ENCODE measurements at regions not wholly inside any gene's neighbourhood (a gene's known extent, or its start where the extent isn't known, plus 50 kb on each side); places are given as distances from the start of the nearest gene placed in this dataset.

- no peak for ATAC-seq (ENCODE audit: low read depth in 2 of 2)
- Mint-ChIP-seq H3K27ac (no peak overlapping the region), H3K4me3 (no peak overlapping the region), H3K4me1 (no peaks in the 10 kb centered on the region), H3K36me3 (no peaks in the 10 kb centered on the region), H3K27me3 (peaks cover 10% of the 10 kb centered on the region), H3K9me3 (peaks cover 0 to 3% (median 0%) of the 10 kb centered on the region in 7 donors)
- Histone ChIP-seq H3K4me1 (ENCODE audit: control insufficient read depth, insufficient read depth, low read length, poor library complexity, severe bottlenecking) (no peaks in the 10 kb centered on the region), H3K36me3 (ENCODE audit: control insufficient read depth, insufficient read depth, low read length) (no peaks in the 10 kb centered on the region), H3K4me3 (ENCODE audit: low read depth, low read length) (no peak overlapping the region), H3K9me3 (ENCODE audit: control insufficient read depth in 2 of 2, low read length in 2 of 2) (no peaks in the 10 kb centered on the region), H3K27ac (ENCODE audit: insufficient read depth, low read length, poor library complexity, severe bottlenecking) (no peak overlapping the region), H3K27me3 (ENCODE audit: control insufficient read depth, insufficient read depth, low read length) (peaks cover 8% of the 10 kb centered on the region)
- DNase-seq, result no peak
Measured at GRCh38 chr15:39468331-39468730, 112.5 kb upstream of the THBS1 start.

GRCh38 chr15:39468828-39469227, 112.1 kb upstream of the THBS1 start:
- Mint-ChIP-seq H3K9me3 (peaks cover 0 to 2% (median 0%) of the 10 kb centered on the region in 7 donors), H3K36me3 (no peaks in the 10 kb centered on the region), H3K27ac (no peak overlapping the region), H3K27me3 (peaks cover 13% of the 10 kb centered on the region), H3K4me3 (no peak overlapping the region), H3K4me1 (no peaks in the 10 kb centered on the region)
- H3K36me3 ChIP-seq (ENCODE audit: control insufficient read depth, insufficient read depth, low read length), result no peaks in the 10 kb centered on the region
- no peak overlapping the region for H3K27ac ChIP-seq (ENCODE audit: insufficient read depth, low read length, poor library complexity, severe bottlenecking)
- peaks cover 8% of the 10 kb centered on the region for H3K27me3 ChIP-seq (ENCODE audit: control insufficient read depth, insufficient read depth, low read length)
- no peaks in the 10 kb centered on the region for H3K9me3 ChIP-seq (ENCODE audit: control insufficient read depth in 2 of 2, low read length in 2 of 2)
- no peak overlapping the region for H3K4me3 ChIP-seq (ENCODE audit: low read depth, low read length)
- no peak for ATAC-seq (ENCODE audit: low read depth in 2 of 2)
- no peaks in the 10 kb centered on the region for H3K4me1 ChIP-seq (ENCODE audit: control insufficient read depth, insufficient read depth, low read length, poor library complexity, severe bottlenecking)
- no peak for DNase-seq

GRCh38 chr15:39471785-39472574, 108.9 kb upstream of the THBS1 start:
- no peak for ATAC-seq (ENCODE audit: low read depth in 2 of 2)
- H3K36me3 Mint-ChIP-seq, result no peaks in the 10 kb centered on the region
- H3K4me3 Mint-ChIP-seq, result no peak overlapping the region
- H3K4me1 Mint-ChIP-seq, result no peaks in the 10 kb centered on the region
- Histone ChIP-seq H3K27me3 (ENCODE audit: control insufficient read depth, insufficient read depth, low read length) (peaks cover 11% of the 10 kb centered on the region), H3K4me1 (ENCODE audit: control insufficient read depth, insufficient read depth, low read length, poor library complexity, severe bottlenecking) (no peaks in the 10 kb centered on the region), H3K27ac (ENCODE audit: insufficient read depth, low read length, poor library complexity, severe bottlenecking) (no peak overlapping the region), H3K4me3 (ENCODE audit: low read depth, low read length) (no peak overlapping the region), H3K9me3 (ENCODE audit: control insufficient read depth in 2 of 2, low read length in 2 of 2) (no peaks in the 10 kb centered on the region), H3K36me3 (ENCODE audit: control insufficient read depth, insufficient read depth, low read length) (no peaks in the 10 kb centered on the region)
- DNase-seq, result no peak
- no peak overlapping the region for H3K27ac Mint-ChIP-seq
- no peaks in the 10 kb centered on the region for H3K9me3 Mint-ChIP-seq
- H3K27me3 Mint-ChIP-seq, result peaks cover 16% of the 10 kb centered on the region

GRCh38 chr15:39472621-39473297, 108.1 kb upstream of the THBS1 start:
- Mint-ChIP-seq H3K36me3 (no peaks in the 10 kb centered on the region), H3K9me3 (no peaks in the 10 kb centered on the region), H3K4me3 (no peak overlapping the region), H3K4me1 (no peaks in the 10 kb centered on the region), H3K27ac (peak overlapping the region in 1 of 3 donors; percentile 62), H3K27me3 (peaks cover 16% of the 10 kb centered on the region)
- Histone ChIP-seq H3K9me3 (ENCODE audit: control insufficient read depth in 2 of 2, low read length in 2 of 2) (no peaks in the 10 kb centered on the region), H3K4me3 (ENCODE audit: low read depth, low read length) (no peak overlapping the region), H3K36me3 (ENCODE audit: control insufficient read depth, insufficient read depth, low read length) (no peaks in the 10 kb centered on the region), H3K27ac (ENCODE audit: insufficient read depth, low read length, poor library complexity, severe bottlenecking) (no peak overlapping the region), H3K27me3 (ENCODE audit: control insufficient read depth, insufficient read depth, low read length) (peaks cover 11% of the 10 kb centered on the region), H3K4me1 (ENCODE audit: control insufficient read depth, insufficient read depth, low read length, poor library complexity, severe bottlenecking) (no peaks in the 10 kb centered on the region)
- no peak for ATAC-seq (ENCODE audit: low read depth in 2 of 2)
- no peak for DNase-seq

GRCh38 chr15:39473298-39473947, 107.5 kb upstream of the THBS1 start:
- no peak for ATAC-seq (ENCODE audit: low read depth in 2 of 2)
- no peak overlapping the region for H3K27ac Mint-ChIP-seq
- no peak overlapping the region for H3K27ac ChIP-seq (ENCODE audit: insufficient read depth, low read length, poor library complexity, severe bottlenecking)

GRCh38 chr15:39474657-39475056, 106.2 kb upstream of the THBS1 start:
- Mint-ChIP-seq H3K9me3 (no peaks in the 10 kb centered on the region), H3K36me3 (no peaks in the 10 kb centered on the region), H3K4me1 (no peaks in the 10 kb centered on the region), H3K27me3 (peaks cover 21% of the 10 kb centered on the region), H3K4me3 (no peak overlapping the region), H3K27ac (no peak overlapping the region)
- no peak overlapping the region for H3K4me3 ChIP-seq (ENCODE audit: low read depth, low read length)
- H3K4me1 ChIP-seq (ENCODE audit: control insufficient read depth, insufficient read depth, low read length, poor library complexity, severe bottlenecking), result no peaks in the 10 kb centered on the region
- H3K27me3 ChIP-seq (ENCODE audit: control insufficient read depth, insufficient read depth, low read length), result peaks cover 16% of the 10 kb centered on the region
- no peak for DNase-seq
- no peak for ATAC-seq (ENCODE audit: low read depth in 2 of 2)
- no peaks in the 10 kb centered on the region for H3K36me3 ChIP-seq (ENCODE audit: control insufficient read depth, insufficient read depth, low read length)
- no peaks in the 10 kb centered on the region for H3K9me3 ChIP-seq (ENCODE audit: control insufficient read depth in 2 of 2, low read length in 2 of 2)
- H3K27ac ChIP-seq (ENCODE audit: insufficient read depth, low read length, poor library complexity, severe bottlenecking), result no peak overlapping the region

More at GRCh38 chr15:39473298-39473947, 107.5 kb upstream of the THBS1 start:
- Histone ChIP-seq H3K4me3 (ENCODE audit: low read depth, low read length) (no peak overlapping the region), H3K36me3 (ENCODE audit: control insufficient read depth, insufficient read depth, low read length) (no peaks in the 10 kb centered on the region), H3K4me1 (ENCODE audit: control insufficient read depth, insufficient read depth, low read length, poor library complexity, severe bottlenecking) (no peaks in the 10 kb centered on the region), H3K9me3 (ENCODE audit: control insufficient read depth in 2 of 2, low read length in 2 of 2) (no peaks in the 10 kb centered on the region), H3K27me3 (ENCODE audit: control insufficient read depth, insufficient read depth, low read length) (peaks cover 15% of the 10 kb centered on the region)
- no peaks in the 10 kb centered on the region for H3K4me1 Mint-ChIP-seq
- H3K4me3 Mint-ChIP-seq, result no peak overlapping the region
- H3K27me3 Mint-ChIP-seq, result peaks cover 18% of the 10 kb centered on the region
- DNase-seq, result no peak
- no peaks in the 10 kb centered on the region for H3K36me3 Mint-ChIP-seq
- H3K9me3 Mint-ChIP-seq, result no peaks in the 10 kb centered on the region

GRCh38 chr15:39478996-39479395, 101.9 kb upstream of the THBS1 start:
- no peak overlapping the region for H3K4me3 Mint-ChIP-seq
- no peak overlapping the region for H3K4me3 ChIP-seq (ENCODE audit: low read depth, low read length)
- H3K27me3 Mint-ChIP-seq, result peaks cover 17% of the 10 kb centered on the region
- DNase-seq (peak in 1 of 3 donors; percentile 22), ATAC-seq (ENCODE audit: low read depth in 2 of 2) (no peak)
- peaks cover 13% of the 10 kb centered on the region for H3K27me3 ChIP-seq (ENCODE audit: control insufficient read depth, insufficient read depth, low read length)
- H3K36me3 Mint-ChIP-seq, result no peaks in the 10 kb centered on the region
- no peaks in the 10 kb centered on the region for H3K9me3 ChIP-seq (ENCODE audit: control insufficient read depth in 2 of 2, low read length in 2 of 2)
- peaks cover 0 to 3% (median 0%) of the 10 kb centered on the region in 7 donors for H3K9me3 Mint-ChIP-seq
- H3K36me3 ChIP-seq (ENCODE audit: control insufficient read depth, insufficient read depth, low read length), result no peaks in the 10 kb centered on the region
- H3K27ac ChIP-seq (ENCODE audit: insufficient read depth, low read length, poor library complexity, severe bottlenecking), result no peak overlapping the region
- H3K4me1 ChIP-seq (ENCODE audit: control insufficient read depth, insufficient read depth, low read length, poor library complexity, severe bottlenecking), result no peaks in the 10 kb centered on the region
- no peaks in the 10 kb centered on the region for H3K4me1 Mint-ChIP-seq
- H3K27ac Mint-ChIP-seq, result no peak overlapping the region
